Caco-2 (cell line): ENCODE measurements at regions not wholly inside any gene's neighbourhood (a gene's known extent, or its start where the extent isn't known, plus 50 kb on each side); places are given as distances from the start of the nearest gene placed in this dataset.

Experiments
- BruUV-seq: library from RNA; stranded (reverse); fragments of 400-500 nt; replicated peaks from 2 replicates; lab custom pipeline; 2021; lab: Mats Ljungman, UMichigan
- CTCF ChIA-PET: fragments of 300-600 bp; sonication (Branson Sonifier 250); formaldehyde crosslinking; loops from one replicate; lab custom pipeline; 2022; ENCODE audit warnings: antibody characterized with exemption; lab: Charles Lee
- POLR2A ChIA-PET: fragments of 300-600 bp; sonication (Branson Sonifier 250); formaldehyde crosslinking; loops from one replicate; lab custom pipeline; 2022; ENCODE audit warnings: antibody characterized with exemption; lab: Charles Lee
- DNase-seq, 2 experiments: peaks; one replicate each; pipeline versions ENCODE4 v3.0.0 to v3.0.0-alpha.2; 2020 to 2022
- H3K27me3 ChIP-seq: replicated peaks from 2 replicates; pipeline ENCODE4 v1.6.0; 2011; ENCODE audit warnings: low read length; ENCODE audit not compliant: control insufficient read depth, insufficient read depth
- H3K36me3 ChIP-seq: 2 replicates; pipeline ENCODE4 v1.5.1; 2011; ENCODE audit warnings: low read length; ENCODE audit not compliant: control insufficient read depth, insufficient read depth
- H3K4me1 ChIP-seq: fragments of 250-450 bp; sonication (Bioruptor Pico); 2 replicates; pipeline ENCODE4 v1.5.1; 2020; ENCODE audit warnings: mild to moderate bottlenecking
- H3K4me3 ChIP-seq: 2 replicates; pipeline ENCODE4 v1.5.1; 2011; ENCODE audit warnings: low read depth, mild to moderate bottlenecking, control low read depth, low read length
- H3K9me3 ChIP-seq: fragments of 250-450 bp; sonication (Bioruptor Pico); 2 replicates; pipeline ENCODE4 v1.5.1; 2020; ENCODE audit warnings: mild to moderate bottlenecking, moderate library complexity
- H3K27ac Mint-ChIP-seq: one replicate; pipeline ENCODE4 v1.8.0; 2022; ENCODE audit warnings: mixed read lengths; ENCODE audit not compliant: unreplicated experiment
- H3K27me3 Mint-ChIP-seq: one replicate; pipeline ENCODE4 v1.8.0; 2022; ENCODE audit warnings: mixed read lengths; ENCODE audit not compliant: insufficient read depth, unreplicated experiment
- H3K36me3 Mint-ChIP-seq: one replicate; pipeline ENCODE4 v1.8.0; 2022; ENCODE audit warnings: mild to moderate bottlenecking, mixed read lengths; ENCODE audit not compliant: insufficient read depth, unreplicated experiment
- H3K4me1 Mint-ChIP-seq: one replicate; pipeline ENCODE4 v1.8.0; 2022; ENCODE audit warnings: low read depth, mixed read lengths; ENCODE audit not compliant: unreplicated experiment
- H3K4me3 Mint-ChIP-seq: one replicate; pipeline ENCODE4 v1.8.0; 2022; ENCODE audit warnings: mild to moderate bottlenecking, moderate library complexity, mixed read lengths; ENCODE audit not compliant: unreplicated experiment
- H3K9me3 Mint-ChIP-seq: one replicate; pipeline ENCODE4 v1.8.0; 2022; ENCODE audit warnings: mixed read lengths; ENCODE audit not compliant: unreplicated experiment
- intact Hi-C: fragments of 100-400 bp; cut with micrococcal nuclease; formaldehyde crosslinking; loops from one replicate; pipeline ENCODE4 v1.10.0; 2022; ENCODE audit not compliant: unreplicated experiment
- TF ChIP-seq, protein P1 (sequence below), 2 experiments: fragments of 200-600 bp in 1 of 2; IDR thresholded peaks; 1 replicate in 1 of 2; 2 replicates in 1 of 2; pipeline versions ENCODE4 v1.5.1 to v1.8.0; 2011 to 2022; ENCODE audit warnings: antibody characterized with exemption in 1 of 2, control low read depth in 1 of 2, inconsistent platforms in 1 of 2, low read depth in 1 of 2, low read length in 1 of 2, mild to moderate bottlenecking in 1 of 2, moderate library complexity in 1 of 2; ENCODE audit not compliant: insufficient read depth in 1 of 2, severe bottlenecking in 1 of 2, unreplicated experiment in 1 of 2

GRCh38 chr3:59321881-59322540, 272.2 kb upstream of the CFAP20DC start:
- TF ChIP-seq, protein P1, sequence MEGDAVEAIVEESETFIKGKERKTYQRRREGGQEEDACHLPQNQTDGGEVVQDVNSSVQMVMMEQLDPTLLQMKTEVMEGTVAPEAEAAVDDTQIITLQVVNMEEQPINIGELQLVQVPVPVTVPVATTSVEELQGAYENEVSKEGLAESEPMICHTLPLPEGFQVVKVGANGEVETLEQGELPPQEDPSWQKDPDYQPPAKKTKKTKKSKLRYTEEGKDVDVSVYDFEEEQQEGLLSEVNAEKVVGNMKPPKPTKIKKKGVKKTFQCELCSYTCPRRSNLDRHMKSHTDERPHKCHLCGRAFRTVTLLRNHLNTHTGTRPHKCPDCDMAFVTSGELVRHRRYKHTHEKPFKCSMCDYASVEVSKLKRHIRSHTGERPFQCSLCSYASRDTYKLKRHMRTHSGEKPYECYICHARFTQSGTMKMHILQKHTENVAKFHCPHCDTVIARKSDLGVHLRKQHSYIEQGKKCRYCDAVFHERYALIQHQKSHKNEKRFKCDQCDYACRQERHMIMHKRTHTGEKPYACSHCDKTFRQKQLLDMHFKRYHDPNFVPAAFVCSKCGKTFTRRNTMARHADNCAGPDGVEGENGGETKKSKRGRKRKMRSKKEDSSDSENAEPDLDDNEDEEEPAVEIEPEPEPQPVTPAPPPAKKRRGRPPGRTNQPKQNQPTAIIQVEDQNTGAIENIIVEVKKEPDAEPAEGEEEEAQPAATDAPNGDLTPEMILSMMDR (IDR thresholded peaks at IDR 0.05; ENCODE audit: insufficient read depth in 1 of 2, low read depth in 1 of 2, low read length in 1 of 2, severe bottlenecking in 1 of 2, unreplicated experiment in 1 of 2) = no peak
- no peak overlapping the region for H3K4me3 Mint-ChIP-seq
- Histone ChIP-seq H3K36me3 (no peaks in the 10 kb centered on the region), H3K9me3 (no peaks in the 10 kb centered on the region), H3K27me3 (0 out of 2 replicates have a peak, but pooled peaks cover 1% of the 10 kb centered on the region), H3K4me1 (peaks cover 9% of the 10 kb centered on the region), H3K4me3 (no peak overlapping the region)
- POLR2A ChIA-PET = no interaction called here
- intact Hi-C loops = no loop called here
- peaks cover 13% of the 10 kb centered on the region for H3K4me1 Mint-ChIP-seq
- no TSS peak for BruUV-seq
- DNase-seq = no peak
- no peaks in the 10 kb centered on the region for H3K9me3 Mint-ChIP-seq
- CTCF ChIA-PET = no interaction called here
- no peaks in the 10 kb centered on the region for H3K27me3 Mint-ChIP-seq
- H3K36me3 Mint-ChIP-seq = no peaks in the 10 kb centered on the region
- H3K27ac Mint-ChIP-seq = no peak overlapping the region

- TF ChIP-seq, protein P1 (IDR thresholded peaks at IDR 0.05; ENCODE audit: insufficient read depth in 1 of 2, low read depth in 1 of 2, low read length in 1 of 2, severe bottlenecking in 1 of 2, unreplicated experiment in 1 of 2) = no peak
- H3K27me3 ChIP-seq = 0 out of 2 replicates have a peak, but pooled peaks cover 1% of the 10 kb centered on the region
- no peaks in the 10 kb centered on the region for H3K36me3 Mint-ChIP-seq
- peak overlapping the region; percentile 34 for H3K27ac Mint-ChIP-seq
- peaks cover 10% of the 10 kb centered on the region for H3K4me1 Mint-ChIP-seq
- no peaks in the 10 kb centered on the region for H3K27me3 Mint-ChIP-seq
- H3K4me1 ChIP-seq = peaks cover 9% of the 10 kb centered on the region
- H3K9me3 Mint-ChIP-seq = no peaks in the 10 kb centered on the region
- peak in 1 of 2 experiments; percentile 50 for DNase-seq
- no peak overlapping the region for H3K4me3 Mint-ChIP-seq
- intact Hi-C loops = no loop called here
- H3K4me3 ChIP-seq = no peak overlapping the region
- H3K36me3 ChIP-seq = no peaks in the 10 kb centered on the region
- BruUV-seq = no TSS peak
- POLR2A ChIA-PET = no interaction called here
- CTCF ChIA-PET = interaction anchor here (0.7 kb wide), 1 partner anchor 124 kb away, joined by 3 read pairs; no protein-coding TSS in a partner anchor
- H3K9me3 ChIP-seq = no peaks in the 10 kb centered on the region
These were observed 270.3 kb upstream of the CFAP20DC start for GRCh38 chr3:59320080-59320479.

DNA sequence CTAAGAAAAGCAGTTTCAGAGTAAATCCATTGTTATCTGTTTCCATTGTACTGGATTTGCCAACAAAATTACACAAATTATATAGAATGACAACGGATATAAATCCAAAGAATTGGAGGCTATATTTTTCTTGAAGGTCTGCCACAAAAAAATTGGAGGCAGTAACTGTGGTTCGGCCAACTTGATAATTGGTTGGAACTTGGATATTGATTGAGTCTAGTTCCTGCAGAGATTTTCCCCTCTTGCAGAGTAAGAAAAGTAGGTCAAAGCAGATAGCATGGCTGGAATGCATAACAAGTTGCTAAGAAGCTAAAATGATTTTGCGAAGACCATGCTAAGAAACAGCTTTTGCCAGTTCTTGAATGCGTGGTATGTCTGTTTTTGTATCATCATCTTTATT, 269.6 kb upstream of the CFAP20DC start:
- TF ChIP-seq, protein P1 (IDR thresholded peaks at IDR 0.05; ENCODE audit: insufficient read depth in 1 of 2, low read depth in 1 of 2, low read length in 1 of 2, severe bottlenecking in 1 of 2, unreplicated experiment in 1 of 2) = no peak
- POLR2A ChIA-PET = no interaction called here
- BruUV-seq = no TSS peak
- no peaks in the 10 kb centered on the region for H3K9me3 ChIP-seq
- Mint-ChIP-seq H3K27me3 (no peaks in the 10 kb centered on the region), H3K4me3 (no peak overlapping the region), H3K27ac (peak overlapping the region; percentile 34), H3K4me1 (peaks cover 10% of the 10 kb centered on the region), H3K9me3 (peaks cover 1% of the 10 kb centered on the region), H3K36me3 (no peaks in the 10 kb centered on the region)
- H3K4me3 ChIP-seq = no peak overlapping the region
- intact Hi-C loops = no loop called here
- H3K4me1 ChIP-seq = peaks cover 9% of the 10 kb centered on the region
- CTCF ChIA-PET = no interaction called here
- H3K36me3 ChIP-seq = no peaks in the 10 kb centered on the region
- DNase-seq = no peak
- 0 out of 2 replicates have a peak, but pooled peaks cover 1% of the 10 kb centered on the region for H3K27me3 ChIP-seq
